ENCODE measurements at regions not wholly inside any gene's neighbourhood (a gene's known extent, or its start where the extent isn't known, plus 50 kb on each side); places are given as distances from the start of the nearest gene placed in this dataset.
A peak's percentile ranks its signal among the peaks of the same experiment; 100 is the strongest.

DNA sequence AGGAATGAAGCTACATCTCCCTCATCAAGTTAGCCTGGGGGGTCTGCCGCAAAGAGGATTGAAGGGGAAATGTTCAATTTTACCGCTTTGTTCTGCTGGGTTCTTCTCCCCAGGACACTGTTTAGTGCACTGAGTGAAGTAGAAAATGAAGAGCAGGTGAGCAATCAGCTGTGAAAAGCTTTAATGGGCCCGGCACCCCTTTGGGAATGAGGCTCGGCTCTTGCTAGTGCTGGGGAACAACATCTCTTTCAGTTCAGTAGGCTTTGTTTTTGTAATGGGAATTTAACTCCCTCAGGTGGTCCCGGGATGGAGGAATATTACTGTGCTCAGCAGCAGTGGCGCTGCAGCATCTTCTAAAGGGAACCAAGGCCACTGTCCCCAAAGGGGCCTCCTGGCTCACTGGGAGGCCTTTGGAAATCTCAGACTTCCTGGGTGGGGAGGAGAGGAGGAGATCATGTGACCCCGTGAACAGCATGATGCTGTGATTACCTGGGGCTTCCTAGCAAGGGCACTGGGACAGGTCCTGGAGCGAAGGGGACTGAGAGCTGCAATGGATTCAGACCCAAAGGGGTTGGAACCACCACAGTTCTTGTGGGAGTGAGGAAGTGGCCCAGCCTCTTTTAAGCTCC, 85.2 kb upstream of the MAX start:
- DNase-seq = no peak

DNA sequence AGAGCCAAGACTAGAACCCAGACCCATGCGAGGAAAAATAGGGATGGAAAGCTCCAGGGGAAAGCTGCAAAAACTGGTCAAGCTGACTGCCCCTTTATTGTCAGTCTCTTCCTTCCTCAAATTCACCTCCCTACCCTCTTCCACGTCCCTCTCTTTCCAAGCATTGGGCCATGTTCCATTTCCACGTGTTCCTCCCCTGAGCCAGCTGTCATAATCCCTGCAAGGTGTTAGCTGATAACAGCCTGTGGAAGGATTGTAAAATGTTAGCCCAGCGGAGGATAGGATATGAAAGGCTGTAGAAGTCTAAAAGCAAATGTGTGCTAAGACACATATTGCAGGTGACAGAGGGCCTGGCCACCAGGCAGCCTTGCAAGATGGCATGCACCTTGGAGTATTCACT, 88.0 kb upstream of the MAX start:
- DNase-seq = no peak

GRCh38 chr14:65191716-65192115, 89.4 kb upstream of the MAX start:
- no peak for DNase-seq

DNA sequence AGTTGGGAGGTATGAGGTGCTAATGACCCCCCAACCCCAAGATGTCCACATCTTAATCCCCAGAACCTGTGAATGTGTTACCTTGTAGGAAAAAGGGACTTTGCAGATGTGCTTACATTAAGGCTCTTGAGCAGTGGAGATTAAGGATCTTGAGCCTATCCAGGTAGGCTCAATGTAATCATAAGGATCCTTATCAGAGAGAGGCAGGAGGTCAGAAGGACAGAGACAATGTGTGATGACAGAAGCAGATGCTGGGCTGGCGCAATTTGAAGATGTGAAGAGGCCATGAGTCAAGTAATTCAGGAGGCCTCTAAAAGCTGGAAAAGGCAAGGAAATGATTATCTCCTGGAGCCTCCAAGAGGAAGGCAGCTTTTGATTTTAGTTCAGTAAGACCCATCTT, 90.4 kb upstream of the MAX start:
- no peak for DNase-seq

DNA sequence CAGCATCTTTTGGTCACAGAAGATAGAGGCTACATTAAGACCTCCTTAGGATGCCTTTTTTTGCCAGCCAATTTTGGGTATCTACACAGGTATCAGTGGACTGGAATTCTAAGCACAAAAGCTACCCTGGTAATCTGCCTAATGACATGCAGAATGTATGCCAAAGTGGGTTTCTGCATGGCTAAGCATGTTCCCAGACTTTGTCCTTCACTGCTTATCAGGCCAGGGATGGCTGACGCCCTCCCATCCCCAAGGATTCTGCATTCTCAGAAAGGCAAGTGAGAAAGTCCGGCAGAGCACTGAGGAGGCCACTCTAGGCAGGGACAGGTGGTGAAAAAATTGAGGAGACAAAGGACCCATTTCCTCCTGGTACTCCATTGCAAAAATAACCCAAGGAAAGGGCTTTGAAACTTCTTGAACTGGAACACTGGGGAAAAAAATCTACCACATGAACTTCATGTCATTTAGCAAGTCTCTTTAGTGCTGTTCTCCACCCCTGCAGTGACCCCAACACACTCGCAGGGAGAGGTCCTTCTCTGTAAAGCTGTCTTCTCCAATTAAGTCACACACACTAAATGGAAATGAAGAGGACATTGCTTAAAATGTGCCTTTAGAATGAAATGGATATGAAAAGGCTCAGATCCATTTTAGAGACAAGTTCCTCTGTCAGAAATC, 91.7 kb upstream of the MAX start:
- DNase-seq = no peak

- no peak for DNase-seq
Observed at GRCh38 chr14:65195042-65195719, 92.9 kb upstream of the MAX start.

GRCh38 chr14:65198346-65198745, 96.0 kb upstream of the MAX start:
- DNase-seq = no peak

GRCh38 chr14:65200454-65200853, 98.1 kb upstream of the MAX start:
- no peak for DNase-seq

GRCh38 chr14:65203574-65203973, 101.3 kb upstream of the MAX start:
- no peak for DNase-seq

DNA sequence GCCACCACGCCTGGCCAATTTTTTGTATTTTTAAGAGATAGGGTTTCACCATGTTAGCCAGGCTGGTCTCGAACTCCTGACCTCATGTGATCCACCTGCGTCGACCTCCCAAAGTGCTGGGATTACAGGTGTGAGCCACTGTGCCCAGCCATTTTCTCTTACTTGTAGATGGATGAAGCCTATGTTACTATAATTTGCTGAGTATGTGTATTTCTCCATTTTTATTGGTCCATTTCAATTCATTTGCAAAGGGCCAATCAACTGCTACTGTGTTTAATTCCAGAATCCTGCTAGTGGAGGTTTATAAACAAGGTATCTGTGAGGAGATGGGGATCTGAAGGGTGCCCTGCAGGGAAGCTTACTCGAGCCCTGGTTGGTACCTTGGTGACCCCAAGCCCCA, 101.7 kb upstream of the MAX start:
- no peak for DNase-seq

- no peak for DNase-seq
Observed at GRCh38 chr14:65206078-65206447, 103.7 kb upstream of the MAX start.

GRCh38 chr14:65206448-65207096, 104.3 kb upstream of the MAX start:
- DNase-seq = no peak

DNA sequence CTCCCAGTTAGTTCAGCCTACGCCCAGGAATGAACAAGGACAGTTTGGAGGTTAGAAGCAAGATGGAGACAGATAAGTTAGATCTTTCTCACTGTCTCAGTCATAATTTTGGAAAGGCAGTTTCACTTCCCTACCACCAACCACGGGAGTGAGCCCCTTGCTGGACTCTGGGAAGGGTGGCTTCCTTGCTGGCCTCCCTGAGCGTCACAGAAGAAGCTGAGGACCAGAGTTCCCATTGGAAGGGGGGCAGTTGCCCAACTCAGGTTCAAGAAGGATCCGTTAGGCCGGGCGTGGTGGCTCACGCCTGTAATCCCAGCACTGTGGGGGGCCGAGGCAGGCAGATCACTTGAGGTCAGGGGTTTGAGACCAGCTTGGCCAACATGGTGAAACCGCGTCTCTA, 106.2 kb upstream of the MAX start:
- no peak for DNase-seq

DNA sequence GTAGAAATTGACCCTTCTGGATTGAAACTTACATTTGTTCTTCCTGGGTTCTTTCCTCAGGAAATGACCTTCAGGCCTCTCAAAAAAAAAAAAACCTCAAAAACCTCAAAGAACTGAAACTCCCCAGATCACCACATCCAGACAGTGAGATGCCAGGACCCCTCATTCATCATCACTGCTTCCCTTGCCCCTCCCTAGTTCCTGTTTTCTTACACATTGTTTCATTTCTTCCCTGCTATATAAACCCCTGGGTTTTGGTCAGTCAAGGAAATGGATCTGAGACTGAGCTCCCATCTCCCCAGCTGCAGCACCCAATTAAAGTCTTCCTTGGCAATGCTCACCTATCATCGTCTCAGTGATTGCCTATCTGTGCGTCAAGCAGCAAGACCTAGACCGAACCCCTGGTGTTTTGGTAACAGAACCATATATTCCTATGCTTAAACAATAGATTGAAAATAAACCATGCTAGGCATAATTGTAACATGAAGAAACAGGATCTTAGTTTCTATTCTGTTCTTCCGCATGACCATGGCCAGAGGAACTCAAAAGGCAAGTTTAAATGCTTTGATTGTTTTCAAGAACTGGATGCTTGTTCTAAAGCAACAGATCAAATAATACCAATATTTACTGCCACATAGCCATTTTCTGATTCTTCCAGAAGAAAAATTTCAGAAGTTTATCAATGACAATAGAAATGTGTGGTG, 108.0 kb upstream of the MAX start:
- DNase-seq = no peak

GRCh38 chr14:65210822-65211182, 108.5 kb upstream of the MAX start:
- DNase-seq = no peak

DNA sequence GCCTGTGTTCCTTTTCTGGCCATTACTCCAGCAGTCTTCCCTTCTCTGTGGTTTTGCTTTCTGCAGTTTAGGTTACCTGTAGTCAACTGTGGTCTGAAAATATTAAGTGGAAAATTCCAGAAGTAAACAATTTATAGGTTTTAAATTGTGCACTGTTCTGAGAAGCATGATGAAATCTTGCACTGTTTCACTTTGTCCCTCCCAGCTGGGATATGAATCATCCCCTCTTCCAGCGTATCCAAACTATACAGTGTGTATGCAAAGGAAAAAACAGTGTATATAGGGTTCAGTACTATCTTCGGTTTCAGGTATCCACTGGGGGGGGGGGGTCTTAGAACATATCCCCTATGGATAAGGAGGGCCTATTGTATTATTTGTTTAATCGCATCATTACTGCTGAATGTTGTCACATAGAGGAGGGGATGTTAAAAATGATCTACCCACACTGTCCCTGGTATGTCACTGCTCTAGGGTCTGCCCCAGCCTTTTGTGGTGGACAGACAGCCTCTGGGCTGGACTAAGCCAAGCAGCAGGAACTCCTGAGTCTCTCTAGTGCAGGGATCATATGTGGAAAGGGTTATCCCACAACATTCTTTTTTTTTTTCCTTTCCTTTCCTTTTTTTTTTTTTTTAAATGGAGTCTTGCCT, 109.1 kb upstream of the MAX start:
- no peak for DNase-seq

GRCh38 chr14:65213316-65213715, 111.0 kb upstream of the MAX start:
- no peak for DNase-seq

- no peak for DNase-seq
Observed at GRCh38 chr14:65214741-65215140, 112.4 kb upstream of the MAX start.

DNA sequence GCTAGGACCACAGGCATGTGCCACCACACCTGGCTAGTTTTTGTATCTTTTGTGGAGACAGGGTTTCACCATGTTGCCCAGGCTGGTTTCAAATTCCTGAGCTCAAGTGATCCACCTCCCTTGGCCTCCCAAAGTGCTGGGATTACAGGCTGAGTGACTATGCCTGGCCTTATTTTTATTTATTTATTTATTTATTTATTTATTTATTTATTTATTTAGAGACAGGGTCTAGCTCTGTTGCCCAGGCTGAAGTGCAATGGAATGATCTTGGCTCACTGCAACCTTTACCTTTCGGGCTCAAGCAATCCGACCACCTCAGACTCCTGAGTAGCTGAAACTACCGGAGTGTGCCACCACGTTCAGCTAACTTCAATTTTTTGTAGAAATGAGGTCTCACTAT, 117.0 kb upstream of the MAX start:
- DNase-seq = no peak

DNA sequence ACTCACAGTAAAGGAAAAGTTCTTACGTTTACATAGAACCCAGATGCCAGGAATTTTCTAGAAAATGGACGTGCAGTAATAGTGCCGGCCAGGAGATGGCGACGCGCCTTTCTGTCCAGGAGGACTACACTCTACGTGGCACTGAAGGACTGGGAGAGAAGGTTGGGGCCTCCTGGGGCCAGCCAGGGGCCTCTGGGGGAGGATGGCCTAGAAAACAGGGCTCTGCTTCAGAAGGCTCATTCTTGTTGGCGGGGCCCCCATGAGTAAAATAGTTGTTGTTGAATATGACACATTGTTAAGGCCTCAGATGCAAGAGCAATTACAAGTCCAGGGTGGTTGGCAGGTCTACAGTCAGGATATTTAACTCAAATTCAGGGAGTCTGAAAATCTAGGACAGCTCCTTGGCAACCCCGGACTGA, 120.1 kb upstream of the MAX start:
- DNase-seq = peak; percentile 13

GRCh38 chr14:65223636-65224035, 121.3 kb upstream of the MAX start:
- DNase-seq = no peak

GRCh38 chr14:65224799-65225198, 122.5 kb upstream of the MAX start:
- peak; percentile 84 for DNase-seq
